Astrocyte of the cerebellum (primary cell): ENCODE measurements at regions not wholly inside any gene's neighbourhood (a gene's known extent, or its start where the extent isn't known, plus 50 kb on each side); places are given as distances from the start of the nearest gene placed in this dataset.

ENCODE experiments used
- DNase-seq: peaks from one replicate; pipeline ENCODE4 v3.0.0-alpha.2; 2011; ENCODE audit warnings: low read depth
- H3K4me3 ChIP-seq: 2 replicates; pipeline ENCODE4 v1.5.1; 2011; ENCODE audit warnings: mild to moderate bottlenecking, low read depth, low read length, moderate library complexity
- in situ Hi-C: cut with HindIII; loops from 2 replicates; pipeline ENCODE4 v1.10.0; 2017; ENCODE audit warnings: low sequenced_read_pairs
- TF ChIP-seq, protein P1 (sequence below): IDR thresholded peaks from 2 replicates; pipeline ENCODE4 v1.5.1; 2012; ENCODE audit warnings: low read length, low read depth, moderate library complexity, mild to moderate bottlenecking; ENCODE audit errors: missing control alignments

- H3K4me3 ChIP-seq, result no peak overlapping the region
- DNase-seq, result no peak
- in situ Hi-C loops, result no loop called here
- TF ChIP-seq, protein P1, sequence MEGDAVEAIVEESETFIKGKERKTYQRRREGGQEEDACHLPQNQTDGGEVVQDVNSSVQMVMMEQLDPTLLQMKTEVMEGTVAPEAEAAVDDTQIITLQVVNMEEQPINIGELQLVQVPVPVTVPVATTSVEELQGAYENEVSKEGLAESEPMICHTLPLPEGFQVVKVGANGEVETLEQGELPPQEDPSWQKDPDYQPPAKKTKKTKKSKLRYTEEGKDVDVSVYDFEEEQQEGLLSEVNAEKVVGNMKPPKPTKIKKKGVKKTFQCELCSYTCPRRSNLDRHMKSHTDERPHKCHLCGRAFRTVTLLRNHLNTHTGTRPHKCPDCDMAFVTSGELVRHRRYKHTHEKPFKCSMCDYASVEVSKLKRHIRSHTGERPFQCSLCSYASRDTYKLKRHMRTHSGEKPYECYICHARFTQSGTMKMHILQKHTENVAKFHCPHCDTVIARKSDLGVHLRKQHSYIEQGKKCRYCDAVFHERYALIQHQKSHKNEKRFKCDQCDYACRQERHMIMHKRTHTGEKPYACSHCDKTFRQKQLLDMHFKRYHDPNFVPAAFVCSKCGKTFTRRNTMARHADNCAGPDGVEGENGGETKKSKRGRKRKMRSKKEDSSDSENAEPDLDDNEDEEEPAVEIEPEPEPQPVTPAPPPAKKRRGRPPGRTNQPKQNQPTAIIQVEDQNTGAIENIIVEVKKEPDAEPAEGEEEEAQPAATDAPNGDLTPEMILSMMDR, result no peak
Observed at GRCh38 chr18:53947092-53947640, 277.3 kb downstream of the MBD2 start.

GRCh38 chr18:53946594-53946993 lies 277.9 kb downstream of the MBD2 start:
- TF ChIP-seq, protein P1, result no peak
- H3K4me3 ChIP-seq, result no peak overlapping the region
- no peak for DNase-seq
- in situ Hi-C loops, result no loop called here

DNA sequence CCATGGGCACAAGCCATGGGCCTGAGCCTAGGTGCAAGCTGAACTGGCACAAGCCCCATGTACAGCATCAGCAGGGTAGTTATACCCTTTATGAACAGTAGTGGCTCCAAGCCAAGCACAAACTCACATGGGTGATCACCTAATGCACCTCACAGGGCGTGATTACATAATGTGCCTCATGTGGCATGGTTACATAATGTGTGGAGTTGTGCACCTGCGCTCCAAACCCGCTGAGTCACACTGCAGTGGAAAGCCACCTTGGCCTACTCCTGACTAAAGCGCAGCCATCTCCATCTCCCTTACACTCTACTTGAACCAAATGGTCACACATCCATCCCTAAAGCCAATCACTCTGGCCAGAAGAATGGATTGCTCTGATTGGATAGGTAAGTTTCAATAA lies 279.7 kb downstream of the MBD2 start:
- DNase-seq, result no peak
- in situ Hi-C loops, result no loop called here
- H3K4me3 ChIP-seq, result no peak overlapping the region
- TF ChIP-seq, protein P1, result no peak

- in situ Hi-C loops, result no loop called here
- DNase-seq, result no peak
- TF ChIP-seq, protein P1, result no peak
- H3K4me3 ChIP-seq, result no peak overlapping the region
Observed at GRCh38 chr18:53943326-53943860, 281.1 kb downstream of the MBD2 start.

- in situ Hi-C loops, result no loop called here
- TF ChIP-seq, protein P1, result no peak
- no peak for DNase-seq
Observed at GRCh38 chr18:53941601-53942338, 282.7 kb downstream of the MBD2 start.

GRCh38 chr18:53937037-53937436 lies 287.4 kb downstream of the MBD2 start:
- no peak for DNase-seq
- TF ChIP-seq, protein P1, result no peak
- H3K4me3 ChIP-seq, result no peak overlapping the region
- in situ Hi-C loops, result no loop called here

More at GRCh38 chr18:53941601-53942338, 282.7 kb downstream of the MBD2 start:
- H3K4me3 ChIP-seq, result no peak overlapping the region
